Spleen (tissue), 7 donors: ENCODE measurements at regions not wholly inside any gene's neighbourhood (a gene's known extent, or its start where the extent isn't known, plus 50 kb on each side); places are given as distances from the start of the nearest gene placed in this dataset.

Experiments
- POLR2A ChIP-seq, 3 donors: fragments of 450-650 bp; IDR thresholded peaks; one replicate each; pipeline ENCODE4 v1.5.1; 2017; ENCODE audit warnings: antibody characterized with exemption in 3 of 3, mild to moderate bottlenecking in 1 of 3
- POLR2AphosphoS5 ChIP-seq, 3 donors: sonication (generic); formaldehyde crosslinking; IDR thresholded peaks; one replicate each; pipeline ENCODE4 v1.5.1; 2017; ENCODE audit warnings: antibody characterized with exemption in 3 of 3
- TF ChIP-seq, protein P1 (sequence below), 11 experiments: fragments of 200-600 bp in 7 of 11; fragments of 450-650 bp in 4 of 11; sonication (generic) in 4 of 11; IDR thresholded peaks in 8 of 11; conservative IDR thresholded peaks in 3 of 11; 1 replicate in 7 of 11; 2 replicates in 4 of 11; pipeline versions ENCODE4 v1.4.0 to v1.8.0; 2016 to 2021; ENCODE audit warnings: antibody characterized with exemption in 11 of 11, inconsistent platforms in 4 of 11, mild to moderate bottlenecking in 1 of 11
- donor health status: DM: no; HTN: no; CAD: no; lungs with moderate emphysema.
- donor health status: DM: no; HTN: no; CAD: no.
- donor health status: DM: no; HTN: no; CAD: no.

DNA sequence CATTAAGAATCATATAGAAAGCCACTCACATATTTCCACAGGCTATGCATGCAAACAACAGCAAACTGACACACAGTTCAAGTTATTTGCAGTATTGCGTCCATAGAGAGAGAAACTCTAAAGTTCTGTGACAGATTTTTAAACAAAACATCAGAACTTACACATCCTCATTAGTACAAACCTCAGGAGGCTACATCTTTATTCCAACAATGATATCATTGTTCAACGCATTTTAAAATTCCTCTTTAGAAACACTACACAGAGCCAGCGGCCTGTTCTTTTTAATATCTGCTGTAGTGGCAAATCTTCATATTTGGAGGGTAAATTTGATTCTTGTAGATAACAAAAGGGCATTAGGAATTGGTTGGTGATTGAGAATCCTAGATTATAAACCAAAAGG is 55.9 kb upstream of the NFE2L3 start:
- TF ChIP-seq, protein P1, sequence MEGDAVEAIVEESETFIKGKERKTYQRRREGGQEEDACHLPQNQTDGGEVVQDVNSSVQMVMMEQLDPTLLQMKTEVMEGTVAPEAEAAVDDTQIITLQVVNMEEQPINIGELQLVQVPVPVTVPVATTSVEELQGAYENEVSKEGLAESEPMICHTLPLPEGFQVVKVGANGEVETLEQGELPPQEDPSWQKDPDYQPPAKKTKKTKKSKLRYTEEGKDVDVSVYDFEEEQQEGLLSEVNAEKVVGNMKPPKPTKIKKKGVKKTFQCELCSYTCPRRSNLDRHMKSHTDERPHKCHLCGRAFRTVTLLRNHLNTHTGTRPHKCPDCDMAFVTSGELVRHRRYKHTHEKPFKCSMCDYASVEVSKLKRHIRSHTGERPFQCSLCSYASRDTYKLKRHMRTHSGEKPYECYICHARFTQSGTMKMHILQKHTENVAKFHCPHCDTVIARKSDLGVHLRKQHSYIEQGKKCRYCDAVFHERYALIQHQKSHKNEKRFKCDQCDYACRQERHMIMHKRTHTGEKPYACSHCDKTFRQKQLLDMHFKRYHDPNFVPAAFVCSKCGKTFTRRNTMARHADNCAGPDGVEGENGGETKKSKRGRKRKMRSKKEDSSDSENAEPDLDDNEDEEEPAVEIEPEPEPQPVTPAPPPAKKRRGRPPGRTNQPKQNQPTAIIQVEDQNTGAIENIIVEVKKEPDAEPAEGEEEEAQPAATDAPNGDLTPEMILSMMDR (IDR thresholded peaks at IDR 0.05 in 8 of 11, conservative IDR thresholded peaks at IDR 0.05 in 3 of 11), result no peak
- TF ChIP-seq POLR2A (IDR thresholded peaks at IDR 0.05) (no peak), POLR2AphosphoS5 (IDR thresholded peaks at IDR 0.05) (no peak)
